Ascending aorta (tissue), 2 donors: ENCODE measurements at regions not wholly inside any gene's neighbourhood (a gene's known extent, or its start where the extent isn't known, plus 50 kb on each side); places are given as distances from the start of the nearest gene placed in this dataset.

Source experiments
- DNase-seq, 2 donors: peaks; one replicate each; pipeline ENCODE4 v3.0.0-alpha.2; 2019; ENCODE audit warnings: low spot score in 2 of 2
- H3K27ac ChIP-seq, 2 donors: fragments of 200-600 bp; sonication (generic); one replicate each; pipeline ENCODE4 v1.5.1; 2016 to 2017; ENCODE audit warnings: mild to moderate bottlenecking in 1 of 2
- H3K27me3 ChIP-seq: fragments of 200-600 bp; sonication (generic); one replicate; pipeline ENCODE4 v1.5.1; 2017
- H3K36me3 ChIP-seq, 2 donors: fragments of 200-600 bp; sonication (generic); one replicate each; pipeline ENCODE4 v1.5.1; 2016
- H3K4me1 ChIP-seq, 2 donors: fragments of 200-600 bp; sonication (generic); one replicate each; pipeline ENCODE4 v1.5.1; 2016 to 2017; ENCODE audit warnings: mild to moderate bottlenecking in 1 of 2
- H3K4me3 ChIP-seq, 2 donors: fragments of 200-600 bp; sonication (generic); one replicate each; pipeline ENCODE4 v1.5.1; 2016 to 2017; ENCODE audit warnings: mild to moderate bottlenecking in 1 of 2
- H3K9me3 ChIP-seq, 2 donors: fragments of 200-600 bp; sonication (generic); one replicate each; pipeline ENCODE4 v1.5.1; 2016
- CTCF ChIP-seq, 3 experiments: fragments of 200-600 bp in 2 of 3; fragments of 450-650 bp in 1 of 3; sonication (generic) in 2 of 3; IDR thresholded peaks; one replicate each; pipeline ENCODE4 v1.5.1; 2016 to 2019; ENCODE audit warnings: antibody characterized with exemption in 3 of 3, mild to moderate bottlenecking in 1 of 3, moderate library complexity in 1 of 3
- intact Hi-C: fragments of 100-400 bp; cut with DNase I; formaldehyde crosslinking; loops from one replicate; pipeline ENCODE4 v1.15.1; 2023

- Histone ChIP-seq H3K9me3 (no peaks in the 10 kb centered on the region), H3K27ac (no peak overlapping the region), H3K36me3 (no peaks in the 10 kb centered on the region), H3K4me1 (no peaks in the 10 kb centered on the region), H3K4me3 (no peak overlapping the region), H3K27me3 (no peaks in the 10 kb centered on the region)
- no peak for DNase-seq
- intact Hi-C loops: no loop called here
- no peak for TF ChIP-seq CTCF (IDR thresholded peaks at IDR 0.05)
These were observed 369.6 kb upstream of the SEMA6A start for GRCh38 chr5:116944183-116944582.

- Histone ChIP-seq H3K27me3 (no peaks in the 10 kb centered on the region), H3K9me3 (no peaks in the 10 kb centered on the region), H3K4me1 (no peaks in the 10 kb centered on the region), H3K27ac (no peak overlapping the region), H3K36me3 (no peaks in the 10 kb centered on the region), H3K4me3 (no peak overlapping the region)
- DNase-seq: no peak
- TF ChIP-seq CTCF (IDR thresholded peaks at IDR 0.05): no peak
- intact Hi-C loops: no loop called here
These were observed 368.0 kb upstream of the SEMA6A start for GRCh38 chr5:116942622-116943021.

GRCh38 chr5:116939641-116940040 lies 365.0 kb upstream of the SEMA6A start:
- intact Hi-C loops: no loop called here

GRCh38 chr5:116938488-116938887 lies 363.9 kb upstream of the SEMA6A start:
- H3K4me3 ChIP-seq: no peak overlapping the region
- H3K4me1 ChIP-seq: no peaks in the 10 kb centered on the region
- intact Hi-C loops: no loop called here
- no peaks in the 10 kb centered on the region for H3K36me3 ChIP-seq
- no peak for DNase-seq
- TF ChIP-seq CTCF (IDR thresholded peaks at IDR 0.05): no peak
- no peaks in the 10 kb centered on the region for H3K9me3 ChIP-seq
- H3K27ac ChIP-seq: no peak overlapping the region
- H3K27me3 ChIP-seq: no peaks in the 10 kb centered on the region

More at GRCh38 chr5:116939641-116940040, 365.0 kb upstream of the SEMA6A start:
- Histone ChIP-seq H3K36me3 (no peaks in the 10 kb centered on the region), H3K27me3 (no peaks in the 10 kb centered on the region), H3K9me3 (no peaks in the 10 kb centered on the region), H3K4me1 (no peaks in the 10 kb centered on the region), H3K4me3 (no peak overlapping the region), H3K27ac (no peak overlapping the region)
- no peak for DNase-seq
- TF ChIP-seq CTCF (IDR thresholded peaks at IDR 0.05): no peak

GRCh38 chr5:116935561-116936162 lies 361.0 kb upstream of the SEMA6A start:
- intact Hi-C loops: no loop called here
- no peak overlapping the region for H3K27ac ChIP-seq
- no peaks in the 10 kb centered on the region for H3K9me3 ChIP-seq
- H3K36me3 ChIP-seq: no peaks in the 10 kb centered on the region
- H3K27me3 ChIP-seq: no peaks in the 10 kb centered on the region
- no peaks in the 10 kb centered on the region for H3K4me1 ChIP-seq
- TF ChIP-seq CTCF (IDR thresholded peaks at IDR 0.05): no peak
- no peak for DNase-seq
- no peak overlapping the region for H3K4me3 ChIP-seq

GRCh38 chr5:116930616-116931015 lies 356.0 kb upstream of the SEMA6A start:
- no peaks in the 10 kb centered on the region for H3K9me3 ChIP-seq
- DNase-seq: no peak
- no peak overlapping the region for H3K27ac ChIP-seq
- intact Hi-C loops: no loop called here
- H3K36me3 ChIP-seq: no peaks in the 10 kb centered on the region
- no peak for TF ChIP-seq CTCF (IDR thresholded peaks at IDR 0.05)
- H3K4me1 ChIP-seq: no peaks in the 10 kb centered on the region
- no peaks in the 10 kb centered on the region for H3K27me3 ChIP-seq
- no peak overlapping the region for H3K4me3 ChIP-seq
